Inferior parietal cortex (tissue), 1 donor: ENCODE measurements at regions not wholly inside any gene's neighbourhood (a gene's known extent, or its start where the extent isn't known, plus 50 kb on each side); places are given as distances from the start of the nearest gene placed in this dataset.
"Not testable (repeated sequence)": the region's sequence is repeated elsewhere in the genome, so short reads cannot be mapped to it uniquely, and the experiment has no call there.

Experiments
- DNase-seq: peaks from one replicate; pipeline ENCODE4 v3.0.0-alpha.2; 2016; ENCODE audit errors: extremely low spot score

- not testable (repeated sequence) for DNase-seq
Measured at GRCh38 chr5:1588071-1588694, 64.4 kb upstream of the LPCAT1 start.

DNA sequence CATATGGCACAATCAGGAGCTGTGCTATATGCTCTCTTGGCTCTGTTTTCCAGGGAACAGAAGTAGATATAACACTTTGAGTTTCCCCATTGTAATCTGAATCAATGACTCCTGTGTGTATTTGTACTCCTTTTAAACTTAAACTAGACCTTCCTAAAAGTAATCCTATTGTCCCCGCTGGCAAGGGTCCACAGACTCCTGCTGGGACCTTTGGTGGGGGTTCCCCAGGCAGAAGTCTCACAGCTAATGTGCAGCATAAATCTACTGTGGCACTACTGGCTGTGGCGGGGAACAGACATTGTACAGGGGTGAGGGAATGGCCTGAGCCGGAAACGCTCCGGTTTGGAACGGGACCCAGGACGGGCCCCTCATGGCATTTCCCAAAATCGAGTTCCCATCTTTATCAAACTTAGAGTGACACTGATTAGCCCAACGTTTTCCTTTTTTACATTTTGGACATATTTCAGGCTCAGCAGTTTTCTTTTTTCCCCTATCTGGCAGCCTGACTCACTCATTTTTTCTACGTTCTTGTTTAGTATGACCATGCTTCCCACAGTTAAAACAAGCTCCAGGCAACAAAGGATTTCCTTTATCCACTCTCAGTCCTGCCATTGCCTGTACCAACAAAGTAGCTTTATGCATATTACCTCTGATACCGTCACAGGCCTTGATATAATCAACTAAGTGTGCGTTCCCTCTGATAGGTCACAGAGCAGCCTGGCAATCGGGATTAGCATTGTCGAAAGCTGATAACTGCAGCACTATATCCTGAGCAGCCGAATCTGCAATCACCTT, 59.5 kb upstream of the LPCAT1 start:
- not testable (repeated sequence) for DNase-seq

- not testable (repeated sequence) for DNase-seq
Measured at GRCh38 chr5:1579389-1579788, 55.6 kb upstream of the LPCAT1 start.

- DNase-seq, result not testable (repeated sequence)
Measured at GRCh38 chr5:1576851-1577250, 53.1 kb upstream of the LPCAT1 start.

- DNase-seq, result not testable (repeated sequence)
Measured at GRCh38 chr5:1575991-1576714, 52.4 kb upstream of the LPCAT1 start.

DNA sequence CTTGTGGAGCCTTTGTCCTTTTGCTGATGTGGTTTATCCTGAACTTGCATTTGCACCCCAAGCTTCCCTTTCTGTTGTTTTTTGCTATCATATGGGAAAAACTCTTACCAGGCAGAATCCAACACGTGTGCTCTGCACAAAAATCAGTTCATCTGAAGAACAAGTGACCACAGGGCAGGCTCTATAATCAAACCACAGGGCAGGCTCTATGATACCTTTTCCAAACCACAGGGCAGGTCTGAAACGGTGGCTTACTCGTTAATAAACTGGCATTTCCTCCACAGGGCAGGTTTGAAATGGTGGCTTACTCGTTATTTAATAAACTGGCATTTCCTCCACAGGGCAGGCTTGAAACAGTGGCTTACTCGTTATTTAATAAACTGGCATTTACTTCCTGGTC, 51.7 kb upstream of the LPCAT1 start:
- DNase-seq, result not testable (repeated sequence)

DNA sequence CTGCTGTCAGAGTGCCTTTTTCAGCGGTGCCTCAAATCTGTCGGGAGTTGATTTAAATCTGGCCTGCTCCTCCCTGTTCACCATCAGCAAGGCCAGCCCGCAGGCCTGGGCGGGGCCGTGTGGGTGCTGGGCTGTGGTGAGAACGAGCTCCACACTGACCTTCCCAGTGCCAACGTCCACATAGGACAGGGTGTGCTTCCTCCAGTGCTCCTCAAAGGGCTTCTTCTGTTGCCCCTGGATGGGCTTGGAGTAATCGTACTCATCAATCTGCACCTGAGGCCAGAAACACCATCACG, 50.2 kb upstream of the LPCAT1 start:
- DNase-seq, result not testable (repeated sequence)

DNA sequence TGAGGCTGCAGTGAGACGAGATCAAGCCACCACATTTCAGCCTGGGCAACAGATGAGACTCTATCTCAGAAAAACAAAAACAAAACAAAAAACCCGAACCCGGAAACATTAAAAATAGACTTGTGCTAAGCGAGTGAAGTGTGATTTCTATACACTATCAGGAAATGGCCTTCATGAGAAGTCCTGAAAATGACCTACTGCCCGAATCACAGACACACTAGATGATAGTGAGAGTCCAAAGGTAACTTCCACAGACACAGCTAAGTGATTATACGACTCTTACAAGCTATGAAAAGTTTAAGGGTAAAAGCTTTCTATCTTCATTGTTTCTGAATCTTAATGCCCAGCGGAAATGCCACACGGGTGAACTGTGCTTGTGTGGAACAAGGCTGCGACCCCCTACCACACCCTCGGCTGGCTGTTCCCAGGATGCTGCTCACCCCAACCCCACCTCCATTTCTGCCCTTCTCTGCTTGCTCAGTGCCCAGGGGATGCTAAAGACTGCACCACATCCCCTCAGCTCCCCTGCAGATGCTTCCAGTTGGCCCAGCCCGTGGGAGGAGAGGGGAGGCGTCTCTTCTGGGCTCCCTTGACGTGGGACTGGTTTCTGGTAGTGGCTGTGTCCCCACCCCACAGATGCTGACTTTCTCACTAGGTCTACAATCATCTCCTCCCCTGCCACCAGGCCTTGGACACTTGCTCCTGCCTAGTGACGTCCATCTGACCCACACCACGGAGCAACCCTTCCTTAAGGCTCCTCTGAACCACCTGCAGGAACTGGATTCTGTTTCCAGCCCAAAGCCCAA, 49.7 kb upstream of the LPCAT1 start:
- DNase-seq, result not testable (repeated sequence)
